NCI-H774 (cell line): ENCODE measurements at regions not wholly inside any gene's neighbourhood (a gene's known extent, or its start where the extent isn't known, plus 50 kb on each side); places are given as distances from the start of the nearest gene placed in this dataset.

Source experiments
- DNase-seq: peaks from one replicate; lab custom pipeline; 2025; lab: John Stamatoyannopoulos, UW

GRCh38 chr1:239538239-239538988 is 152.0 kb downstream of the CHRM3 start:
- no peak for DNase-seq

DNA sequence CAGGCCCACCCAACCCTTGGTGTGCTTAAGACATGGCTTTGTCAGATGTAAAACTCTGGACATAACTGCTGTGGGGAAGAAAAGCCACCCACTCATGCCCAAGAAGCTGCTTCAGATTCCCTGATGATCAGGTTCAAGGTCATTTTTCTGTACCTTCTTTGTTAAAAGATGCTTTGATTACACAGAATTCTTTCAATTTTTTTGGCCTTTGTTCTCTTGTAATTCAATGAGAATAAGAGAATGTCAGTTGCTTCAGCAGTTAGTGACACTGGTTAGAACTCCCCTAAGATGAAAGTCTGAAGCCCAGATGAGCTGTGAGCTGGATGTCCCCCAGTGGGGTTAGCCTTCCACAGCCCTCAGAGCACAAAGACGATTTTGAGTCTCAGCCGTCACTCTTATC is 152.7 kb downstream of the CHRM3 start:
- no peak for DNase-seq

DNA sequence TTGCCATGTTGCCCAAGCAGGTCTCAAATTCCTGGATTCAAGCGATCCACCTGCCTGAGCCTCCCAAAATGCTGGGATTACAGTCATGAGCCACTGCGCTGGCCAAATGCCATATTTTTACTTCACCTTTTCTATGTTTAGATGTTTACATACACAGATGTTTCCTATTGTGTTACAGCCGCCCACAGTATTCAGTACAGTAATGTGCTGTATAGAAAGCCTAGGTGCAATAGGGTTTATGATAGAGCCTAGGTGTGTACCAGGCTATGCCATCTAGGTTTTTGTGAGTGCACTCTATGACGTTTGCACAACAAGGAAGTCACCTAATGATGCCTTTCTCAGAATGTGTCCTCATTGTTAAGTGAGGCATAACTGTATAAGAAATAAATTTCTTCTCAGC is 153.4 kb downstream of the CHRM3 start:
- DNase-seq, result no peak

DNA sequence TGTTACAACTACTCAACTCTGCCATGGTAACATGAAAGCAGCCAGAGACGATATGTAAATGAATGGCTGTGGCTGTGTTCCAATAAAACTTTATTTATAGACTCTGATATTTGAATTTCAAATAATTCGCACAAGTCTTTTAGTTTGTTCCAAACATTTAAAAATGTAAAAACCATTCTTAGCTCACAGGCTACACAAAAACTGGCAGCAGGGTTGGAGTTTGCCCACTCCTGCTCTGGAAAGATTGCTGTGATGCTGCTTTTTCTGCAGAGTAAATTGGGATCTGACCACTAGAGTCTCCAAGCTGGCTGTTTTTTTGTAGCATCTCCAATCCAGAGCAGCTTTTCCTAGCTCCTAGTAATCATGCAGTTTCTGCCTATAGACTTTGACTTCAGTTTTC is 157.5 kb downstream of the CHRM3 start:
- DNase-seq, result no peak

- DNase-seq, result no peak
Measured at GRCh38 chr1:239545466-239545865, 159.1 kb downstream of the CHRM3 start.

GRCh38 chr1:239547987-239548386 is 161.6 kb downstream of the CHRM3 start:
- DNase-seq, result no peak

DNA sequence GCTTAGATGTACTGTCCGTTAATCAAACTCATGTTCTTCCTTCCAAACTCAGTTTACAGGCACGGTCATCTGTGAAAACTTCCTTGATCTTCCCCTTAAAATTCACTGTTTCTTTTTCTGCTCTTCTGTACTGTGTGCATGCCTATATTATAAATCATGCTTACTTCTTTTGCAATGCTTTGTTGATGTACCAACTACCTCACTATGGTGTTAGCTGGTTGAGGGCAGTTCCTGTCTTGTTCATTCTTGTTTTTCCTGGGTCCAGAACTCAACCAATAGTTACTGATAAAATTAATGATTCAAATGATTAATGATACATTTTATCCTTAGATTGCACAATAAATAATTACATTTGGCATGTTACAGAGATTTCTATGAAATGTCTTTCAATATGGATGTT is 163.8 kb downstream of the CHRM3 start:
- no peak for DNase-seq

GRCh38 chr1:239555350-239555749 is 169.0 kb downstream of the CHRM3 start:
- no peak for DNase-seq

GRCh38 chr1:239558559-239558958 is 172.2 kb downstream of the CHRM3 start:
- no peak for DNase-seq

- DNase-seq, result no peak
Measured at GRCh38 chr1:239558991-239559390, 172.6 kb downstream of the CHRM3 start.

GRCh38 chr1:239560921-239561320 is 174.6 kb downstream of the CHRM3 start:
- DNase-seq, result no peak

GRCh38 chr1:239562095-239562494 is 175.7 kb downstream of the CHRM3 start:
- no peak for DNase-seq

GRCh38 chr1:239563681-239564080 is 177.3 kb downstream of the CHRM3 start:
- DNase-seq, result no peak

DNA sequence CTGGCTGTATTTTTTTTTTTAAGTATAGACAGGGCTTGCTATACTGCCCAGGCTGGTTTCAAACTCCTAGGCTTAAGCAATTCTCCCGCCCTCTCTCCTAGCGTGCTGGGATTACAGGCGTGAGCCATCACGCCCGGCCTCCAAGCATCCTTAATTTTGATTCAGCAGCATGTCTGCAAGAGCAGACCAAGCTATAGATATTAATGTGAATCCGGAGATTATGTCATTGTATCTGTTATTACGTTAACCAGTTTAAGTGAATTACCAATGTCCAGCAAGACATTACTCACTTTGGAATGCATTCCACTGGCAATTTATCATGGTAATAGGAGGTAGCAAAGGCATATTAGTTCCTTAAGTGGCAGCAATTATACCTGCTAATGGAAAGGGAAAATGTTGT is 179.7 kb downstream of the CHRM3 start:
- no peak for DNase-seq

DNA sequence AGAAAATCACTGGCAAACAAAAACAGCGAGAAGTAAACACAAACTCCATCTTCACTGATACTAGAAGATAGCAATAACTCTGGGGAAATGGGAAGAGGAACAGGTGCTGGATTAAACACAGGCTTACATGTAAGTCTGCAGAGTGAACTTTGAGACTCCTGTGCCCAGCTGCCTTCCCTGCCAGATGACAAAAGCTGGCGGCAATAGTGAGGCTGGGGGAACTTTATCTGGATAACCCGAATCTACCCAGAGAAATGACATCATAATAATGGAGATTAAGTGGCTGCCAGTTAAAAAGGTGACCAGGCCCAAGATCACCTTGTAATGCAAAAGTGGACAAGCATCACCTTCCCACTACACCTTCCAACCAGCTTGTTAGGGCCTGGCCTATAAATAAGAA is 184.5 kb downstream of the CHRM3 start:
- DNase-seq, result no peak

DNA sequence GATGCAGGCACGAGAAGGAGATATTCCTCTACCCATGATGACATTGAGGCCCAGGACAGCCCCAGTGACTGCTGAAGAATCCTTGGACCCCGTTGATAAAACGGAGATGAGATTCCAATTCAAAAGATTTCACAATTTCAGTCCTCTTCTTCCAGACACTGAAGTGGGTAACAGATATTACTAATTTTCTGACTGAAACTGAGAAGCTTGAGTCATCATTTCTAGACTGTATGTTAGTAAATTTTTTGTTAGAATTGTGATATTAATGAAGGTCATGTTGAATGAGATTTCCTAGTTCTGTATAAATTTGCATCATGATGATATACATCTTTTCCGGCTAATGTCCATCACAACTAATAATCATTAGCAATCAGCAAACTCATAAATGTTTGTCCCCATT is 185.8 kb downstream of the CHRM3 start:
- DNase-seq, result no peak

DNA sequence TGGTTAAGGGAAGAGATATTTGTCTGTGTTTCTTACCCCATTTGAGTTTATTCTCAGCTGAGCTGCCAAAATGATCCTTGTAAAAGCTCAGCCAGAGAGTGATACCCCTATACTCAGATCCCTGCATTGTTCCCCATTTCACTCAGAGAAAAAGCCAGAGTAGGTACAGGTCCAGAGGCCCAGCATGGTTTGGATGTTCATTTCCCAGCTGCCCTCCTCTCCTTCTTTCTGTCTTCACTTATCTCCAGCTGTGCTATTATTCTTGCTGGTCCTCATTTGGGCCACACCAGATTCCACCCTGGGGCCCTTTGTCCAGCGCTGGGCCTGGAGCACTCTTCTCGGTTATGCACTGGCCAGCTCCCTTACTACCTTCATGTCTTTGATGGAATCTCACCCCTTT is 187.7 kb downstream of the CHRM3 start:
- no peak for DNase-seq

- no peak for DNase-seq
Measured at GRCh38 chr1:239575113-239575512, 188.7 kb downstream of the CHRM3 start.

DNA sequence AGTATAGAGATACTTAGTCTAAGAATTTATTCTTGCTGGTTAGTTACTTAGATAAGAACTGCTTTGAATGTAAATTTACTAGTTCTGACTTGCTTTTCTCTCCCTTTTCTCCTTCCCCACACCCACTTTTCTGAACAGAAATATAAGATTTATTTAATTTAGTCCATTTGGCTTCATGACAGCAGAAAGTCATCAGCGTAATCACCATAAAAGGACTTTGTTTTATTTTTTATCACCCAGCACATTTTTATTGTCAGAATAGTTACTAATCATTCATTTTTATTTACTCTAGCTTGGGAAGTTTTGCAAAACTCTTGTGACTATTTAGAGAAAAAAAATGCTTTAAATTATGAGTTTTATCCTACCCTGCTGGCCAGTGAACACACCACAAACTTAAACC is 197.2 kb downstream of the CHRM3 start:
- DNase-seq, result no peak

DNA sequence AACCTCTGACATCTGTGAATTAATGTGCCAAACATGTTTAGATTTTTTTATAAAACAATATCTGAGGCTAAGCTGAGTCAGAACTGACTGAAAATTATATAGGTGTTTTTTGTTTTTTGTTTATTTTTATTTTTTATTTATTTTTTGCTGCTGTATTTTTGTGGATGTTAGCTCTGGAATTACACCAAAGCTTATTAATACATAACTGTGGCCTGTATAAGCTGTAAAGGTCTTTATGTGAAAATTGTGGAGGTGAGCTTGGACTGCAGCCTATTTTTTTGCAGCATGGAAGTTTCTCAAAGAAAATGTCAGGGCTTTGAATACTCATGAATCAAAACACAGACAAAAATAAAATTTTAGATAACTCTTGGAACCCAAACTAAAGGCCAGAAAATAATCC is 199.8 kb downstream of the CHRM3 start:
- DNase-seq, result no peak

DNA sequence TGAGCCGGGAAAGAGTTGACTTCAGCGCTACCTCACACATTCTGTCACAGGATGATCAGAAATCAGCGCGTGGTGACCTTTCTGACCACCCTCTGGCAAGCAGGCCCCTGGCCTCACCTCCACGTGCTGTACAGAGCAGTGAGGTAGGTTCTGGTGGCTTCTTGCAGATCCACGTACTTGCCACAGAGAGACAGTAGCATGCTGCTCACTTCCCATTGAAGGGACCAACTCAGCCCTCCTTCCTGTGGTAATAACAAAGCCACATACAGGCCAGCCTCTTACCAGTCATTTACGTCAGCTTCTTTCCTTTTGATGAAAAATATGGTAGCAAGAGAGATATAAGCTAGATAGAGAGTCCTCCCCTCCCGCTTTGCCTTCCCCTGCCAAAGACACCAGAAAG is 200.7 kb downstream of the CHRM3 start:
- no peak for DNase-seq

DNA sequence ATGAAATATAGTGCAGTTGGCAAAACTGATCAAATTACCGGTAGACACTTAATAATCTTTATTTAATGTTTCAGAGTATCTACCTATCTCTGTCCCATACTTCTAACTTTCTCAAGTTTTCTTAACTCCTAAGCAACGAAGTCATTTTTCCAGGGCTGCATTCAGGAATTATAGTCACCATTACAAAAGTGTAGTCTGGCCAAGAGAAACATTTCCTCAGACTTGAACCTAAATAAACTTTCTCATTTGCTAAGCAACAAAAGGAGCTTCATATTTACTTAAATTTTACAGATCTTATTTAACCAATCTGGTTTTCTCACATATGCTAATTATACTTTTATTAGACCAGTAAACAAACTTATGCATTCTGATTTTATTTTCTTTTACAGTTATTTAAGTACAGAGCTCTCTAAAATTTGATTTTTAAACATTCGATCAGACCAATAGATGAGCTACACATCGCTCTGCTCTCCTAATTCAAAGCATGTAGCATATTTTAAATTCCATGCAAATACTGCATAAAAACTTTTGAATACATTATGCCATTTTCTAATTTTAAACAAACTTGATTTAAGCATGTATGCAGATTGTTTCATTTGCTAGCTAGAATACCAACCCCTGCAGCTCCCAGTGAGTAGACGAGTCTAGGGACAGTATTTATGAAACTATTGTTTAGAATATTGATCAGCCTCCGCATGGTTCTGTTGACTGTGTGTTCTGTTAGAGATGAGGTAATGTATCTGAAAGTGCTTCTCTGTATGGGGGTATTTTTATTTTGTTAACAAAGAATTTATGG is 201.4 kb downstream of the CHRM3 start:
- DNase-seq, result no peak

DNA sequence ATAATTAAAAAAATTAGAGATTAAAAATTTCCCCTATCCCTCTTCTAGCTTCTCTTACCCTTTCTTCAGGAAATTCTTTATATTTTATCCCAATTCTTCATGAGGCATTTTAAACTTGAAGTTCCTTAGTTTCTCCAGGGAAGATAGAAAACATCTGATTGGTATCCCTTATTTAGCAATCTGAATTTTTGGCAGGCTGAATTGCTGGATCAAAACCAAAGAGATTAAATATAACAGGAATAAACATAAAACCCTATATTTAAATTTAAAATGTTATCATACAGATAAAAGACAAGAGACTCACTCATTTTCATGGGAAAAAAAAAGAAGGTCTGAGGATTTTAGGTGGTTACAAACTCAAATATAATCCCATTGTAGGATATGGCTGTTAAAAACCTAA is 204.2 kb downstream of the CHRM3 start:
- no peak for DNase-seq

DNA sequence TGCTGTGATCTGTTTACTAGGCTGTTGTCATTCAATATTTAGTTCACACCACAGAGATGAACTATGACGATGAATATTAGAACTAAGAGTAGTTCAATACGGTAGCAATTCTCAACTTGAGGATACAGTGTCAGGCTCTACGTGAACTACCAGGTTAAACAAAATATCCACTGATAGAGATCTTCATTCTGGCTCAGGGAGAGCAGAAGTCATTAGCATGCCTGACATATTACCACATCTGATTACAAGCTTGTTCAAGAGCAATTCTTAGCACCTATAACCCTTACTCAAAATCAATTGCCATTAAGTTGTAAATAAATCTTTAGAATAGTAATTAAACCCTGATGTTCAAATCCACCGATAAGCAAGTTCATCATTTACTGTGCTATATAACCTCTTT is 207.2 kb downstream of the CHRM3 start:
- no peak for DNase-seq
